22Rv1 (cell line): ENCODE measurements at regions not wholly inside any gene's neighbourhood (a gene's known extent, or its start where the extent isn't known, plus 50 kb on each side); places are given as distances from the start of the nearest gene placed in this dataset.

ENCODE experiments used
- H3K27ac ChIP-seq: fragments of 450-650 bp; 2 replicates; pipeline ENCODE4 v1.5.1; 2017
- CTCF ChIP-seq: fragments of 450-650 bp; IDR thresholded peaks from 2 replicates; pipeline ENCODE4 v1.5.1; 2017; ENCODE audit warnings: mild to moderate bottlenecking
- ZFX ChIP-seq: fragments of 450-650 bp; IDR thresholded peaks from 2 replicates; pipeline ENCODE4 v1.6.1; 2017; ENCODE audit warnings: antibody characterized with exemption, borderline replicate concordance

- no peak overlapping the region for H3K27ac ChIP-seq
- TF ChIP-seq ZFX (no peak), CTCF (no peak)
Observed at GRCh38 chr2:7673853-7674252, 756.6 kb downstream of the RNF144A start.

- TF ChIP-seq CTCF (no peak), ZFX (no peak)
- no peak overlapping the region for H3K27ac ChIP-seq
Observed at GRCh38 chr2:7674606-7675005, 757.4 kb downstream of the RNF144A start.

- H3K27ac ChIP-seq, result no peak overlapping the region
- TF ChIP-seq ZFX (no peak), CTCF (no peak)
Observed at GRCh38 chr2:7676714-7677113, 759.5 kb downstream of the RNF144A start.

GRCh38 chr2:7681881-7682461 lies 764.8 kb downstream of the RNF144A start:
- TF ChIP-seq CTCF (no peak), ZFX (no peak)
- no peak overlapping the region for H3K27ac ChIP-seq

- TF ChIP-seq ZFX (no peak), CTCF (no peak)
- no peak overlapping the region for H3K27ac ChIP-seq
Observed at GRCh38 chr2:7683196-7683595, 766.0 kb downstream of the RNF144A start.

GRCh38 chr2:7683708-7684107 lies 766.5 kb downstream of the RNF144A start:
- TF ChIP-seq CTCF (no peak), ZFX (no peak)
- H3K27ac ChIP-seq, result no peak overlapping the region

GRCh38 chr2:7685342-7686015 lies 768.3 kb downstream of the RNF144A start:
- no peak overlapping the region for H3K27ac ChIP-seq
- no peak for TF ChIP-seq ZFX
- TF ChIP-seq CTCF, result no peak
